Peyer's patch (tissue), 4 donors: ENCODE measurements at regions not wholly inside any gene's neighbourhood (a gene's known extent, or its start where the extent isn't known, plus 50 kb on each side); places are given as distances from the start of the nearest gene placed in this dataset.

Experiments used
- DNase-seq, 3 donors: peaks; one replicate each; pipeline ENCODE4 v3.0.0-alpha.2; 2017 to 2019
- H3K27ac ChIP-seq, 4 donors: fragments of 200-600 bp; sonication (generic); one replicate each; pipeline ENCODE4 v1.5.1; 2016 to 2019
- H3K27me3 ChIP-seq, 2 donors: fragments of 200-600 bp; sonication (generic); one replicate each; pipeline ENCODE4 v1.5.1; 2019
- H3K36me3 ChIP-seq, 3 donors: fragments of 200-600 bp; sonication (generic); one replicate each; pipeline ENCODE4 v1.5.1; 2016 to 2019
- H3K4me1 ChIP-seq, 4 donors: fragments of 200-600 bp; sonication (generic); one replicate each; pipeline ENCODE4 v1.5.1; 2016 to 2019
- H3K4me3 ChIP-seq, 4 donors: fragments of 200-600 bp; sonication (generic); 1 replicate in 3 of 4; 2 replicates in 1 of 4; pipeline ENCODE4 v1.5.1; 2016 to 2019; ENCODE audit warnings: mild to moderate bottlenecking in 1 of 4
- H3K9me3 ChIP-seq, 4 donors: fragments of 200-600 bp; sonication (generic); one replicate each; pipeline ENCODE4 v1.5.1; 2016 to 2019; ENCODE audit warnings: mild to moderate bottlenecking in 1 of 4
- CTCF ChIP-seq, 6 experiments: fragments of 450-650 bp in 4 of 6; fragments of 200-600 bp in 2 of 6; sonication (generic) in 1 of 6; IDR thresholded peaks; one replicate each; pipeline ENCODE4 v1.5.1; 2017 to 2019; ENCODE audit warnings: antibody characterized with exemption in 6 of 6, mild to moderate bottlenecking in 3 of 6, moderate library complexity in 1 of 6
- POLR2A ChIP-seq, 2 donors: fragments of 450-650 bp; IDR thresholded peaks; one replicate each; pipeline ENCODE4 v1.5.1; 2017; ENCODE audit warnings: antibody characterized with exemption in 2 of 2, mild to moderate bottlenecking in 2 of 2, moderate library complexity in 2 of 2

DNA sequence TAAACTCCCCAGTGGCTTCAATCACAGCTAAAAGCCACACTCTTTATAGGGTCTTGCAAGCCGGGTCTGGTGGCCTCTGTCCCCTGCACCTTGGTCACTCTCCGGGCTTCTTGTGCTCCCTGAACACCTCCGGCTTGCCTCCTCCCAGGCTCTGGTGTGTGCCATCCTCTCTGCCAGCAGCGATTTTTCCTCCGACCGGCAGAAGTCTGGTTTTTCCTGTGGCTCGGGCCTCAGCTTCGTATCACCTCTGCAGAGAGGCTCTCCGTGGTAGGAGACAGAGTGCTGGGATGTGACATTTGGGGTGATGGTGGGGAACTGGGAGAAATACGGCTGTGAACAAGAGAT lies 58.8 kb upstream of the HPCAL1 start:
- H3K9me3 ChIP-seq, result no peaks in the 10 kb centered on the region
- peak in 1 of 3 donors; percentile 37 for DNase-seq
- no peak for TF ChIP-seq POLR2A (IDR thresholded peaks at IDR 0.05)

DNA sequence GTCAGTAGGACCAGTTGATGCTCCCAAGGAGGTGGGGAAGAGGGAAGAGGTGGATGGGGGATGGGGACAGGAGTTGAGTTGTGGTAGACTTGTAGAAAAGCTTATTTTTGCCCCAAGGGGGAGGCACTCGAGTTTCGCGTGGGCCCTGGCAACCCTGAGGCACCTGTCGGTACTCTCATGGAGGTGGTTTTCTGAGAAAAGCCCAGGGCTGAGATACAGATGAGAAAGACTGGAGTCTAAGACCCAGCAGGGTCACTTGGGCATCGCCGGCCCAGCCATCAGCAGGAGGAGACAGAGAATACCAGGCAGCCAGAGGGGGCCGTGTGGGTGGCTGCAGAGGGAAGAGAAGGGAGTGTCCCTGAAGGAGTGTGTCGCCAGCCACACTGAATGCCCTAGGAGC lies 57.7 kb upstream of the HPCAL1 start:
- TF ChIP-seq POLR2A (IDR thresholded peaks at IDR 0.05), result no peak
- TF ChIP-seq CTCF (IDR thresholded peaks at IDR 0.05), result no peak
- no peaks in the 10 kb centered on the region for H3K4me1 ChIP-seq
- H3K4me3 ChIP-seq, result no peak overlapping the region
- no peaks in the 10 kb centered on the region for H3K36me3 ChIP-seq
- H3K27me3 ChIP-seq, result no peaks in the 10 kb centered on the region
- peaks cover 0 to 4% (median 0%) of the 10 kb centered on the region in 4 donors for H3K9me3 ChIP-seq
- no peak for DNase-seq
- no peak overlapping the region for H3K27ac ChIP-seq

More for the DNA sequence above, 58.8 kb upstream of the HPCAL1 start:
- Histone ChIP-seq H3K36me3 (no peaks in the 10 kb centered on the region), H3K4me3 (no peak overlapping the region), H3K4me1 (no peaks in the 10 kb centered on the region), H3K27ac (no peak overlapping the region), H3K27me3 (no peaks in the 10 kb centered on the region)

DNA sequence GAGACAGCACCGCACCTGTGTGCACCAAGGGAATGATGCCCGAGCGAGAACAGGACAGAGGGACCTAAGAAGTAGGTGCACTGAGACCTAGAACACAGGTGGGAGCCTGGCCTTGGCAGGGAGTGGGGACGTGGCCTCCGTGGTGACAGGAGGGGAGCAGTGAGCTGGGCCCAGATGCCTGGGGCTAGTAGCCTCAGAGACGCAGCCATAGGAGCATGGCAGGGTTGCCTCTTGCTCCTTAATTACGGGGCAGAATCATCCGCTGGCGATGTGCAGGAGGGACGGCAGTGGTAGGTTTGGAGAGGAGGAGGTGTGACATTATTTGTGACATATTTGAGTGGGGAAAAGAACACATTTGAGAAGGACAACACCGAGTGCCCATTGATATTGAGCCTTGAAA lies 57.0 kb upstream of the HPCAL1 start:
- TF ChIP-seq POLR2A (IDR thresholded peaks at IDR 0.05), result no peak
- TF ChIP-seq CTCF (IDR thresholded peaks at IDR 0.05), result no peak

GRCh38 chr2:10246370-10246769 lies 56.3 kb upstream of the HPCAL1 start:
- DNase-seq, result no peak
- Histone ChIP-seq H3K27me3 (no peaks in the 10 kb centered on the region), H3K27ac (no peak overlapping the region), H3K36me3 (no peaks in the 10 kb centered on the region), H3K9me3 (peaks cover 0 to 4% (median 0%) of the 10 kb centered on the region in 4 donors), H3K4me1 (no peaks in the 10 kb centered on the region), H3K4me3 (no peak overlapping the region)
- no peak for TF ChIP-seq POLR2A (IDR thresholded peaks at IDR 0.05)
- no peak for TF ChIP-seq CTCF (IDR thresholded peaks at IDR 0.05)

More for the DNA sequence above, 57.0 kb upstream of the HPCAL1 start:
- Histone ChIP-seq H3K4me1 (no peaks in the 10 kb centered on the region), H3K36me3 (no peaks in the 10 kb centered on the region), H3K27me3 (no peaks in the 10 kb centered on the region), H3K9me3 (peaks cover 0 to 4% (median 0%) of the 10 kb centered on the region in 4 donors), H3K27ac (no peak overlapping the region), H3K4me3 (no peak overlapping the region)
- peak in 1 of 3 donors; percentile 14 for DNase-seq

GRCh38 chr2:10246831-10247230 lies 55.9 kb upstream of the HPCAL1 start:
- no peaks in the 10 kb centered on the region for H3K36me3 ChIP-seq
- H3K9me3 ChIP-seq, result peaks cover 0 to 4% (median 0%) of the 10 kb centered on the region in 4 donors
- no peaks in the 10 kb centered on the region for H3K4me1 ChIP-seq
- no peaks in the 10 kb centered on the region for H3K27me3 ChIP-seq
- TF ChIP-seq CTCF (IDR thresholded peaks at IDR 0.05) (no peak), POLR2A (IDR thresholded peaks at IDR 0.05) (no peak)
- no peak overlapping the region for H3K4me3 ChIP-seq
- no peak overlapping the region for H3K27ac ChIP-seq
- DNase-seq, result no peak

- TF ChIP-seq POLR2A (IDR thresholded peaks at IDR 0.05), result no peak
- no peak for TF ChIP-seq CTCF (IDR thresholded peaks at IDR 0.05)
- no peak for DNase-seq
- H3K9me3 ChIP-seq, result peaks cover 0 to 4% (median 0%) of the 10 kb centered on the region in 4 donors
- no peak overlapping the region for H3K27ac ChIP-seq
- H3K4me3 ChIP-seq, result no peak overlapping the region
- H3K4me1 ChIP-seq, result no peaks in the 10 kb centered on the region
- H3K27me3 ChIP-seq, result no peaks in the 10 kb centered on the region
- H3K36me3 ChIP-seq, result no peaks in the 10 kb centered on the region
These were observed 52.9 kb upstream of the HPCAL1 start for GRCh38 chr2:10249798-10250197.
